Right ventricle myocardium superior (tissue), 1 donor: ENCODE measurements at regions not wholly inside any gene's neighbourhood (a gene's known extent, or its start where the extent isn't known, plus 50 kb on each side); places are given as distances from the start of the nearest gene placed in this dataset.
"Not testable (repeated sequence)": the region's sequence is repeated elsewhere in the genome, so short reads cannot be mapped to it uniquely, and the experiment has no call there.

Experiments
- ATAC-seq: fragments of 200-7000 bp; cut with Tn5 transposase; one replicate; pipeline ENCODE4 v1.9.1; 2020; ENCODE audit warnings: mild to moderate bottlenecking; ENCODE audit not compliant: poor library complexity
- DNase-seq: peaks from one replicate; pipeline ENCODE4 v3.0.0-alpha.2; 2020
- intact Hi-C: fragments of 100-400 bp; cut with DNase I; formaldehyde crosslinking; loops from one replicate; pipeline ENCODE4 v1.11.2; 2022
- donor health status: DM: no; HTN: yes; CAD: no; lungs with severe emphysema.

GRCh38 chr11:82546661-82547557, 186.8 kb downstream of the FAM181B start:
- ATAC-seq (peak; percentile 39), DNase-seq (no peak)
- intact Hi-C loops, result no loop called here

- no peak for ATAC-seq
- no peak for DNase-seq
- intact Hi-C loops, result no loop called here
These were observed 194.0 kb downstream of the FAM181B start for GRCh38 chr11:82539669-82540068.

- ATAC-seq (no peak), DNase-seq (no peak)
These were observed 197.0 kb downstream of the FAM181B start for GRCh38 chr11:82536706-82537105.

DNA sequence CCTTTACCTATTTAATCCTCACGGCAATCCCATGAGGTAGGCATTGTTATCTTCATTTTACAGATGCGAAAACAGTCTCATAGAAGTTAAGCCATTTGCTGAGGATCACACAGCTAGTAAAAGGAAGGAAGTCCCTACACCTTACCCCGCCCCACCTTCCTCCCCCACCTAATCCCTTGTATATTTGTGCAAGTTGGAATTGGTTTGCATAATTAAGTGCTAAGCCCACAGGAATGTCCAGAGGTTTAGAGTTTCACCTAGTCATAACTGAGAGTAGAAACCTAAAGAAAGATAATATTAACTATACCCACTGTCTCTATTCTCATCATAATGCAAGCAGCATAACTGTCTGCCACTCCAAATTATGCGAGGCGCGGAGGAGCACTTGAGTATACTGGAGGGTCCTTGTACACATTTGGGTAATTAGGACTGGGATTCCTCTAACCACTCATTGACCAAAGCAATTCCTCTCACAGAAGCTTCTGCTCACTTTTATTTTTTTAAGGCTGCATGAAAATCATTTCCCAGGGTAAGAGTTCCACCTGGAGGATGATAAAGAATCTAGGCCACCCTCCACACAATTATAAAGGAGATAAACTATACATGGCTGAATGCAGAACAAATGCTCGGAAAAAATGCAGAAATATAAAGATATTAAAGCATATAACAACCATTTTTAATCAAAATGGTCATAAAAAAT, 199.9 kb downstream of the FAM181B start:
- ATAC-seq, result no peak
- no peak for DNase-seq
- intact Hi-C loops, result no loop called here

More at GRCh38 chr11:82536706-82537105, 197.0 kb downstream of the FAM181B start:
- intact Hi-C loops, result no loop called here

DNA sequence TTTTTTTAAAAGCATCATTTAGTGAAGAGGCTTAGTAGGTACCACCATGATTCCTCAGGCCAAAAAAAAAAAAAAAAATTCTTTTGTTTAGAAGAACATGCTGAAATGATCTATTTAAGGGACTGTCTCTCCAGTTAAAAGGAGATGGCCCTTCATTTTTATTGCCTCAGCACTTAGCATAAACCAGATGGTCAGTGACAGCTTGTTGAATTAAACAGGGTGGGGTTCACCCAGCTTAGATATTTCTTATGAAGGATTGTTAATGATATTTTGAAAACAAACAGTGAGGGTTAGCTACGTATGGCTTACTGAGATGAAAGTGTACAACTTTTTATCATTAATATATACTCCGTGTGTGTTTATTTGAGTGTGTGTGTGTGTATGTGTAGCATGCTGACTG, 203.7 kb downstream of the FAM181B start:
- intact Hi-C loops, result no loop called here
- no peak for ATAC-seq
- DNase-seq, result no peak

- DNase-seq (no peak), ATAC-seq (no peak)
- intact Hi-C loops, result no loop called here
These were observed 206.5 kb downstream of the FAM181B start for GRCh38 chr11:82527081-82527584.

- intact Hi-C loops, result no loop called here
- DNase-seq (no peak), ATAC-seq (no peak)
These were observed 210.5 kb downstream of the FAM181B start for GRCh38 chr11:82523141-82523540.

DNA sequence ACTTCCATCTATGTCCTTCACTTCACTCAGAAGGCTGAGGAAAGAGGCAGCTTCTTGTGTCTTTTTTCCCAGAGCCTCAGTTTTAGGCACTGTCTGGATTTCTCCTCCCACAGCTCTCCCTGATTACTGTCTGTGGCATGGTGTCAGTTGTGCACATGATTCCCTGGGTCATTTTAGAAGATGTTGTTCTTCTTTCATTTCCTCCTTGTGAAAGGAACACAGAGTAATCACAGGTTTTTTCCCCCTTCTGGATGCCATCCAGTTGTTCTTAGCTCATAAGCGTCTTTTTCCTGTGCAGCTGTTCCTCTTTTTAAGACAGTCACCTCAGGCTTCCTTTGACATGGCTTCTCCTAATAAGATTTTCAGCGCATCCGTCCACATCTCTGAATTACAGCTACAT, 212.2 kb downstream of the FAM181B start:
- ATAC-seq (peak; percentile 71), DNase-seq (no peak)
- intact Hi-C loops, result no loop called here

DNA sequence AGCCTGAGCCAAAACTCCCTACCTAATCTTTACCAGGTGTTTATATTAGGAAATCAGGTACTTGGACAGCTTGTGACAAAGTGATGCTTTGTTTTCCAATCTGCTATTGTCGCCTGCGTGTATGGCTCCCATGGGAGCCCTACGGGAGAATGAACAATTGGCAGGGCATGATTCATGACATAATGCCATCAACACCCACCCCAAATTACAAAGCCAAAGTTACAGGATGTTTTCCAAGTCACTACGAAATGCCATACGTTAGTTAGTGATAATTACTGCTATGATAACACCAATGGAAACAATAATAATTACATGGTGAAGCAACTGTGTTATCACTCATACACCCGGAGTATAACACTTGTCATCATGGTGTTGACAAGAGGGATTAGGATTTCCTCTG, 226.4 kb downstream of the FAM181B start:
- no peak for DNase-seq
- no peak for ATAC-seq
- intact Hi-C loops, result no loop called here

- ATAC-seq (no peak), DNase-seq (no peak)
- intact Hi-C loops, result no loop called here
These were observed 228.3 kb downstream of the FAM181B start for GRCh38 chr11:82505379-82505778.

GRCh38 chr11:82501174-82501573, 232.5 kb downstream of the FAM181B start:
- DNase-seq, ATAC-seq, intact Hi-C loops: not testable (repeated sequence)

- ATAC-seq (no peak), DNase-seq (no peak)
- intact Hi-C loops, result no loop called here
These were observed 238.7 kb downstream of the FAM181B start for GRCh38 chr11:82494988-82495432.

DNA sequence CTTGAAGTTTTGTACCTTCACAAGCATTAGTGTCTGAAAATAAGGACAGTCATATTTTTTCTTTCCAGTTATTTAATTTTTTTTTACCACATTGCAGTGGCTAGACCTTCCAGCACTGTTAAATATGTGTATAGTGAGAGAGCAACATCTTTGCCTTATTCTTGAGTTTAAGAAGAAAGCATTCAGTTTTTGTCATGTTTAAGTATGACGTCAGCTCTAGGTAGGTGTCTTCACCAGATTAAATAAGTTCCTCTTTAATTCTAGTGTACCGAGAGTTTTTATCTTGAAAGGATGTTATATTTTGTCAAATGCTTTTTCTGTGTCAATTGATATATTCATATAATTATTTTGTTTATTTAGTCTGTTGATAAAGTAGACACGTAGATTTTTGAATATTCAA, 258.8 kb downstream of the FAM181B start:
- no peak for DNase-seq
- intact Hi-C loops, result no loop called here
- ATAC-seq, result no peak

DNA sequence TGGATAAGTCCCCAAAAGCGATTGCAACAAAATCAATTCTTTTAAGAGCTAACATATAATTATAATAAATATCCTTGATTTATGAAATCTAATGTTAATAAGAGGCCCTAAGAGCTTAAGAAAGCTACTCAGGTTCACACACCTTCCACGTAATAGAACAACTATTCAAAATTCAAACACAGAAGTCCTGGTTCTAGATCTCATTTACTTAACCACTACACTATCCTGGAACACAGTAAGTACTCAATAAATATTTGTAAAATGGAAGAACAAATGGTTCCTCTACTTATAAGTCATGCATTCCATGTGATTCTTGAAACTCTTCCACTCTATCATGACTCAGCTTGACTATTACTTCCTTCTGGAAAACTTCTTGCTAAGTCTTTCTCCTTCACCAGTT, 268.2 kb downstream of the FAM181B start:
- intact Hi-C loops, result no loop called here
- no peak for ATAC-seq

DNA sequence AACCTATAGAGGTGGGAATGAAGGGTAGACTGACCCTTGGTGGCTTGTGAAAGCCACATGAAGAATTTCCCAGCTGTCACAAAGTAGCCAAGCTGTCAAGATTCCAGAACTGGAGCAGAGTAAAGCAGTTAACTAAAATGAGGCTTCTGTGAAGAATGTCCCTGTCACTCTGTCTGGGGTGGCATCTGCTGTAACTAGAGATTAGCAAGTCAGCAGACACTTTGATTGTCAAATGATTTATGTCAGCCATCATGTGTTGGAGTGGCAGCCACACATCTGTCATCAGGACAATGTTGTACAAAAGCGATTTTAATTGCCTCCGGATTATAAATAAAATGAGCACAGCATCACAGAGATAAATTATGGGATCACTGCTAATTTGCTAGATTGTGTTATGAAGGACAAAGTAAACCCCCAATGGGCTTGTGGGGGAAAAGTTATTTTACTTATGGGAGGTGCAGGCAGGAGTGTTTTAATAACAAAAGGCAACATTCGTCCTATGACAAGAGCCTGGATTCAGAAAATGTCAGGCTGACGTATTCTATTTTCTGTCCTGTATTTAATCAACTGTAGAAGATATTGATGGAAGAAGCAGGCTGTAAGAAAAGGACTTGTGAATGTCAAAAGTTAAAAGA, 270.9 kb downstream of the FAM181B start:
- intact Hi-C loops, result no loop called here
- ATAC-seq, result no peak
- no peak for DNase-seq

More for the DNA sequence above, 268.2 kb downstream of the FAM181B start:
- DNase-seq, result no peak

DNA sequence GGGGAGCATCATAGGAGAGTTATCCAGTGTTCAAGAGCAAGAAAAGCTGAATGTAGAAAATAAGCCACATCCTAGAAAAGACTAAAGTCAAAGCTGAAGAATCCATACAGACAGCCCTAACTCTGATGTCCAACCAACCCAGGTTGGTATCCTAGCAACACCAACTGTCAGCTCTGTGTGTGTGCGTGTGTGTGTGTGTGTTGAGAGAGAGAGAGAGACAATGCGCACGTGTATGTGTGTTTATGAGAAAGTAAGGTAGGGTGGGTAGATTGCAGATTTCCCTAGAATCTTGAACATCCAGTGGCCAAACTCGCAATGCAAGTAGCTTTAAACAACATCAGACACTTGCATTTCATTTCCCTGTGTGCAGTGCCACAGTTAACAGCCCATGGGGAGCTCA, 274.9 kb downstream of the FAM181B start:
- DNase-seq (no peak), ATAC-seq (no peak)
- intact Hi-C loops, result no loop called here

DNA sequence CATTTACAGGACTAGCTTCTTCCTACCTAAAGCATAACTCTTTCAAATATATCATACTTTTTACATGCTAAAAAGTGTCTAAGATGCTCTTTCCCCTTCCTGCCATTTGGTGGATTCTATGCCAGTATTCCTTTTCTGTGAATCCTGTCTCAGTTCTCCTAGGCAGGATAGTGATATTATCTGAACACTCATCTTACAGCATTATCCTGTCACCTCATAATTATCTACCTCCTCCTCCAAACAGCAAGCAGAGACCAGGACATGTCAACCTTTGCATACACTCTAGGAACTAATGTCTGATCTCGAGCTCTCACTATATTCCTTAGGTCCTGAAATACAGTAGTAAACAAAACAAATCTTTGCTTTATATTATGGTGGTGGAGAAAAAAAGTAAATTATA, 275.5 kb downstream of the FAM181B start:
- ATAC-seq (no peak), DNase-seq (no peak)
- intact Hi-C loops, result no loop called here

DNA sequence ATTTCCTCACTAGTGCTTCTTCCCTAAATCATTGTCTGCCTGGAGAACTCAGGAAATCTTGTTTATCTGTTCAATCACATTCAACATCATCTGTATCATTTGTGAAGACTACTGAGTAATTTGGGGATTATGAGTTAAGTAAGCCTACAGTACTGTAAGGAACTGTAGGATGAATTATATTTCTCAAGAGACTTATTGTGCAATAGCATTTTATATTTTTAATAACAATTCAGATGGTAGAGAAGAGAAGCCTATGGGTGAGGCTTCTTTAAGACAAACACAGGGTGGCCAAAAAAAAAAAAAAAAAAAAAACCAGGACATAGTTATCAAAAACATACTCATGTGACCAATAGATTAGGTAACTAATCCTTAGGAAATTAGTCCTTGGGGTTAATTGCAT, 282.7 kb downstream of the FAM181B start:
- DNase-seq (no peak), ATAC-seq (no peak)
- intact Hi-C loops, result no loop called here

DNA sequence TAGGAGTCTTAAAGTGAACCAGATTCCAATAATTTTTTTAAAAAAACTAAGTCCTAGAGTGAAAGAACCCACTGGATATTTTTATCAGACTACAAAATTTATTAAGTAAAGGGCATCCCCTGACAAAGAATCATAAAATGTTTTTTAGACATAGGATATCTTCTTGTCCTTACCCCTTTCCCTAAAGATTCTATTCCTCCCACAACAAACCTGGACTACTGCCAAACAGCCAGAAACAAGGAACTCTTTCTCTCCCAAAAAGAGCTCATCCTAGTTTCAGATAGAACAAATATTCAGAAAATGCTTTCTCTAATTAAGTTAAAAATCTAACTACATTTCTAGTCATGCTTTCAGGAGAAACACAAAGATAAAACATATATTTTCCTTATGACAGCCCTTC, 327.1 kb downstream of the FAM181B start:
- ATAC-seq, result no peak
- DNase-seq, result no peak
- intact Hi-C loops, result no loop called here
